Hepatocyte (in vitro differentiated cells): ENCODE measurements at regions not wholly inside any gene's neighbourhood (a gene's known extent, or its start where the extent isn't known, plus 50 kb on each side); places are given as distances from the start of the nearest gene placed in this dataset.

Source experiments
- DNase-seq: peaks from one replicate; pipeline ENCODE4 v3.0.0-alpha.2; 2016; ENCODE audit warnings: low spot score
- H2AFZ ChIP-seq: fragments of 200-600 bp; sonication (generic); 2 replicates; pipeline ENCODE4 v1.6.0; 2016; ENCODE audit warnings: antibody characterized with exemption, mild to moderate bottlenecking
- H3K27ac ChIP-seq: fragments of 200-600 bp; sonication (generic); 2 replicates; pipeline ENCODE4 v1.5.1; 2016; ENCODE audit warnings: mild to moderate bottlenecking
- H3K27me3 ChIP-seq: fragments of 200-600 bp; sonication (generic); 2 replicates; pipeline ENCODE4 v1.6.1; 2016
- H3K36me3 ChIP-seq: fragments of 200-600 bp; sonication (generic); replicated peaks from 2 replicates; pipeline ENCODE4 v1.5.1; 2016; ENCODE audit warnings: low read depth; ENCODE audit not compliant: insufficient read depth
- H3K4me1 ChIP-seq: fragments of 200-600 bp; sonication (generic); 2 replicates; pipeline ENCODE4 v1.5.1; 2016; ENCODE audit warnings: mild to moderate bottlenecking, moderate library complexity; ENCODE audit not compliant: insufficient read depth
- H3K4me2 ChIP-seq: fragments of 200-600 bp; sonication (generic); 2 replicates; pipeline ENCODE4 v1.6.0; 2016
- H3K4me3 ChIP-seq: fragments of 200-600 bp; sonication (generic); 2 replicates; pipeline ENCODE4 v1.5.1; 2016; ENCODE audit warnings: mild to moderate bottlenecking
- H3K79me2 ChIP-seq: fragments of 200-600 bp; sonication (generic); 2 replicates; pipeline ENCODE4 v1.6.0; 2017; ENCODE audit warnings: mild to moderate bottlenecking
- H3K9me2 ChIP-seq: fragments of 200-600 bp; sonication (generic); replicated peaks from 2 replicates; pipeline ENCODE4 v1.6.0; 2017; ENCODE audit warnings: mild to moderate bottlenecking; ENCODE audit not compliant: insufficient read depth
- H3K9me3 ChIP-seq: fragments of 200-600 bp; sonication (generic); 2 replicates; pipeline ENCODE4 v1.5.1; 2016; ENCODE audit warnings: low read depth, mild to moderate bottlenecking
- H4K20me1 ChIP-seq: fragments of 200-600 bp; sonication (generic); 2 replicates; pipeline ENCODE4 v1.6.0; 2016; ENCODE audit warnings: mild to moderate bottlenecking; ENCODE audit not compliant: insufficient read depth, poor library complexity, severe bottlenecking
- CTCF ChIP-seq: fragments of 200-600 bp; sonication (generic); IDR thresholded peaks from 2 replicates; pipeline ENCODE4 v1.5.1; 2016; ENCODE audit warnings: antibody characterized with exemption, mild to moderate bottlenecking; ENCODE audit not compliant: poor library complexity
- EZH2 ChIP-seq: fragments of 200-600 bp; sonication (generic); IDR thresholded peaks from 2 replicates; pipeline ENCODE4 v1.6.1; 2016; ENCODE audit warnings: antibody characterized with exemption, mild to moderate bottlenecking, borderline replicate concordance
- EZH2phosphoT487 ChIP-seq: fragments of 200-600 bp; sonication (generic); IDR thresholded peaks from one replicate; pipeline ENCODE4 v1.6.1; 2018; ENCODE audit warnings: antibody characterized with exemption, mild to moderate bottlenecking, low read depth, moderate library complexity; ENCODE audit not compliant: unreplicated experiment, severe bottlenecking
- WGBS: methylation state at CpG from one replicate; pipeline ENCODE4 v1.1.6; 2016; ENCODE audit warnings: low lambda C conversion rate; ENCODE audit errors: missing lambda C conversion rate; 5-methylcytosine and 5-hydroxymethylcytosine counted together

GRCh38 chr3:13218541-13218908 is 145.3 kb upstream of the IQSEC1 start:
- no peak for DNase-seq
- H3K9me2 ChIP-seq = no peaks in the 10 kb centered on the region
- H4K20me1 ChIP-seq = no peaks in the 10 kb centered on the region
- no peak overlapping the region for H2AFZ ChIP-seq
- no peaks in the 10 kb centered on the region for H3K4me1 ChIP-seq
- no peak overlapping the region for H3K27ac ChIP-seq
- no peak overlapping the region for H3K4me2 ChIP-seq
- TF ChIP-seq EZH2 (no peak), CTCF (no peak)
- no peaks in the 10 kb centered on the region for H3K36me3 ChIP-seq
- H3K79me2 ChIP-seq = no peaks in the 10 kb centered on the region
- no peaks in the 10 kb centered on the region for H3K9me3 ChIP-seq
- H3K4me3 ChIP-seq = no peak overlapping the region
- 94% methylated on average over 4 of the region's 4 CpGs for WGBS
- H3K27me3 ChIP-seq = no peaks in the 10 kb centered on the region

- peak; percentile 24 for DNase-seq
- Histone ChIP-seq H3K4me3 (no peak overlapping the region), H2AFZ (no peak overlapping the region), H3K36me3 (no peaks in the 10 kb centered on the region), H3K27me3 (no peaks in the 10 kb centered on the region), H3K27ac (no peak overlapping the region), H3K9me2 (no peaks in the 10 kb centered on the region), H3K4me2 (no peak overlapping the region), H4K20me1 (no peaks in the 10 kb centered on the region), H3K79me2 (no peaks in the 10 kb centered on the region), H3K4me1 (no peaks in the 10 kb centered on the region), H3K9me3 (no peaks in the 10 kb centered on the region)
- TF ChIP-seq CTCF (no peak), EZH2phosphoT487 (no peak), EZH2 (no peak)
- 73% methylated on average over 9 of the region's 9 CpGs for WGBS
Observed at GRCh38 chr3:13217736-13218540, 144.7 kb upstream of the IQSEC1 start.

GRCh38 chr3:13217253-13217652 is 144.0 kb upstream of the IQSEC1 start:
- Histone ChIP-seq H3K79me2 (no peaks in the 10 kb centered on the region), H3K36me3 (no peaks in the 10 kb centered on the region), H3K4me1 (no peaks in the 10 kb centered on the region), H4K20me1 (no peaks in the 10 kb centered on the region), H2AFZ (no peak overlapping the region), H3K4me2 (no peak overlapping the region), H3K27ac (no peak overlapping the region), H3K4me3 (no peak overlapping the region), H3K9me2 (no peaks in the 10 kb centered on the region), H3K27me3 (no peaks in the 10 kb centered on the region), H3K9me3 (no peaks in the 10 kb centered on the region)
- 91% methylated on average over 2 of the region's 2 CpGs for WGBS
- TF ChIP-seq EZH2phosphoT487 (no peak), EZH2 (no peak), CTCF (no peak)
- DNase-seq = no peak
